ENCODE measurements at regions not wholly inside any gene's neighbourhood (a gene's known extent, or its start where the extent isn't known, plus 50 kb on each side); places are given as distances from the start of the nearest gene placed in this dataset.

DNA sequence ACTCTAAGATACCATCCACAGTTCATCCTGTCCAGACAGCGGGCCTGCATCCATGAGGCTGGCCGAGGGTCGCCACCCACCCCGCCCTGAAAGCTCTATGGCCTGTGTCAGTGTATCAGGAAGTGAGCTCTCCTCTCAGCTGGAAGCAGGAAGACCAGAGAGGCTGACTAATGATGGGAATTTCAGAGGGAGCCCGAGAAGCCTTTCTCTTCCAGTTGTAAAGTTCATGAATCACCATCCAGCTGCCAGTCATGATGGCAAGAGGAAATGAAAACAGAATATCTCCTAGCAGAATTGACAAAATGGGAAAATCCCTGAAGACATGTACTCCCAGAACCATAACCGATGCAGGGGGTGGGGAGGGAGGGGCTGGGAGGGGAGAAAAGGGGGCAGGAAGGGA lies 109.6 kb upstream of the RPS6KA2 start:
- TF ChIP-seq, protein P1, sequence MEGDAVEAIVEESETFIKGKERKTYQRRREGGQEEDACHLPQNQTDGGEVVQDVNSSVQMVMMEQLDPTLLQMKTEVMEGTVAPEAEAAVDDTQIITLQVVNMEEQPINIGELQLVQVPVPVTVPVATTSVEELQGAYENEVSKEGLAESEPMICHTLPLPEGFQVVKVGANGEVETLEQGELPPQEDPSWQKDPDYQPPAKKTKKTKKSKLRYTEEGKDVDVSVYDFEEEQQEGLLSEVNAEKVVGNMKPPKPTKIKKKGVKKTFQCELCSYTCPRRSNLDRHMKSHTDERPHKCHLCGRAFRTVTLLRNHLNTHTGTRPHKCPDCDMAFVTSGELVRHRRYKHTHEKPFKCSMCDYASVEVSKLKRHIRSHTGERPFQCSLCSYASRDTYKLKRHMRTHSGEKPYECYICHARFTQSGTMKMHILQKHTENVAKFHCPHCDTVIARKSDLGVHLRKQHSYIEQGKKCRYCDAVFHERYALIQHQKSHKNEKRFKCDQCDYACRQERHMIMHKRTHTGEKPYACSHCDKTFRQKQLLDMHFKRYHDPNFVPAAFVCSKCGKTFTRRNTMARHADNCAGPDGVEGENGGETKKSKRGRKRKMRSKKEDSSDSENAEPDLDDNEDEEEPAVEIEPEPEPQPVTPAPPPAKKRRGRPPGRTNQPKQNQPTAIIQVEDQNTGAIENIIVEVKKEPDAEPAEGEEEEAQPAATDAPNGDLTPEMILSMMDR (conservative IDR thresholded peaks at IDR 0.05; ENCODE audit: low read length) = no peak
- no peak for TF ChIP-seq EZH2phosphoT487 (IDR thresholded peaks at IDR 0.05; ENCODE audit: borderline replicate concordance, low read depth, low read length)
